Parathyroid adenoma (tissue), 2 donors: ENCODE measurements at regions not wholly inside any gene's neighbourhood (a gene's known extent, or its start where the extent isn't known, plus 50 kb on each side); places are given as distances from the start of the nearest gene placed in this dataset.

Source experiments
- H2AFZ ChIP-seq: fragments of 300-600 bp; sonication (generic); one replicate; pipeline ENCODE4 v1.7.0; 2017; ENCODE audit warnings: antibody characterized with exemption, mild to moderate bottlenecking
- H3K27ac ChIP-seq: fragments of 300-600 bp; sonication (generic); one replicate; pipeline ENCODE4 v1.7.0; 2017
- H3K27me3 ChIP-seq: fragments of 300-600 bp; sonication (generic); one replicate; pipeline ENCODE4 v1.7.0; 2017; ENCODE audit warnings: low read length; ENCODE audit not compliant: control insufficient read depth, insufficient read depth
- H3K36me3 ChIP-seq: fragments of 300-600 bp; sonication (generic); one replicate; pipeline ENCODE4 v1.7.0; 2017; ENCODE audit warnings: low read length; ENCODE audit not compliant: control insufficient read depth, insufficient read depth
- H3K4me1 ChIP-seq: fragments of 300-600 bp; sonication (generic); one replicate; pipeline ENCODE4 v1.7.0; 2017; ENCODE audit warnings: control low read depth
- H3K4me2 ChIP-seq: fragments of 300-600 bp; sonication (generic); one replicate; pipeline ENCODE4 v1.7.0; 2017; ENCODE audit warnings: low read length
- H3K4me3 ChIP-seq: fragments of 300-600 bp; sonication (generic); one replicate; pipeline ENCODE4 v1.7.0; 2017; ENCODE audit warnings: low read depth, low read length
- H3K79me2 ChIP-seq: fragments of 300-600 bp; sonication (generic); one replicate; pipeline ENCODE4 v1.7.0; 2017; ENCODE audit warnings: control low read depth
- H3K9ac ChIP-seq: fragments of 300-600 bp; sonication (generic); one replicate; pipeline ENCODE4 v1.7.0; 2017; ENCODE audit warnings: mild to moderate bottlenecking
- H3K9me3 ChIP-seq: fragments of 300-600 bp; sonication (generic); one replicate; pipeline ENCODE4 v1.7.0; 2017; ENCODE audit warnings: low read length; ENCODE audit not compliant: control insufficient read depth
- CTCF ChIP-seq: fragments of 300-600 bp; sonication (generic); IDR thresholded peaks from one replicate; pipeline ENCODE4 v1.7.0; 2017; ENCODE audit warnings: antibody characterized with exemption, mild to moderate bottlenecking
- donor health status: primary hyperparathyroidism.

GRCh38 chr6:80932359-80932758, 820.1 kb downstream of the TENT5A start:
- no peak overlapping the region for H2AFZ ChIP-seq
- no peak overlapping the region for H3K4me3 ChIP-seq
- H3K9ac ChIP-seq: no peak overlapping the region
- no peaks in the 10 kb centered on the region for H3K4me1 ChIP-seq
- TF ChIP-seq CTCF: no peak
- H3K4me2 ChIP-seq: no peak overlapping the region
- H3K36me3 ChIP-seq: no peaks in the 10 kb centered on the region
- no peaks in the 10 kb centered on the region for H3K9me3 ChIP-seq
- no peaks in the 10 kb centered on the region for H3K79me2 ChIP-seq
- no peak overlapping the region for H3K27ac ChIP-seq
- no peaks in the 10 kb centered on the region for H3K27me3 ChIP-seq

- Histone ChIP-seq H3K9me3 (no peaks in the 10 kb centered on the region), H3K4me3 (no peak overlapping the region), H3K36me3 (no peaks in the 10 kb centered on the region), H3K27me3 (no peaks in the 10 kb centered on the region), H3K79me2 (no peaks in the 10 kb centered on the region), H3K9ac (no peak overlapping the region), H2AFZ (no peak overlapping the region), H3K27ac (no peak overlapping the region), H3K4me2 (no peak overlapping the region), H3K4me1 (no peaks in the 10 kb centered on the region)
- no peak for TF ChIP-seq CTCF
Observed at GRCh38 chr6:80930376-80930775, 822.1 kb downstream of the TENT5A start.

GRCh38 chr6:80923816-80924215, 817.3 kb downstream of the BCKDHB start:
- Histone ChIP-seq H3K4me3 (no peak overlapping the region), H3K27ac (no peak overlapping the region), H3K79me2 (no peaks in the 10 kb centered on the region), H2AFZ (no peak overlapping the region), H3K4me1 (no peaks in the 10 kb centered on the region), H3K36me3 (no peaks in the 10 kb centered on the region), H3K4me2 (no peak overlapping the region), H3K9me3 (no peaks in the 10 kb centered on the region), H3K9ac (no peak overlapping the region), H3K27me3 (no peaks in the 10 kb centered on the region)
- TF ChIP-seq CTCF: no peak

GRCh38 chr6:80922916-80923455, 816.5 kb downstream of the BCKDHB start:
- H3K79me2 ChIP-seq: no peaks in the 10 kb centered on the region
- no peaks in the 10 kb centered on the region for H3K27me3 ChIP-seq
- no peak overlapping the region for H3K27ac ChIP-seq
- H3K4me3 ChIP-seq: no peak overlapping the region
- H3K36me3 ChIP-seq: no peaks in the 10 kb centered on the region
- H3K9me3 ChIP-seq: no peaks in the 10 kb centered on the region
- no peak overlapping the region for H3K9ac ChIP-seq
- no peak for TF ChIP-seq CTCF
- H2AFZ ChIP-seq: no peak overlapping the region
- H3K4me2 ChIP-seq: no peak overlapping the region
- H3K4me1 ChIP-seq: no peaks in the 10 kb centered on the region

GRCh38 chr6:80921861-80922460, 815.5 kb downstream of the BCKDHB start:
- Histone ChIP-seq H3K27ac (no peak overlapping the region), H3K4me2 (no peak overlapping the region), H3K36me3 (no peaks in the 10 kb centered on the region), H3K9ac (no peak overlapping the region), H3K27me3 (no peaks in the 10 kb centered on the region), H3K4me1 (no peaks in the 10 kb centered on the region), H3K9me3 (no peaks in the 10 kb centered on the region), H2AFZ (no peak overlapping the region), H3K79me2 (no peaks in the 10 kb centered on the region), H3K4me3 (no peak overlapping the region)
- TF ChIP-seq CTCF: no peak
